IPS DF 19.7 (cell line): ENCODE measurements at regions not wholly inside any gene's neighbourhood (a gene's known extent, or its start where the extent isn't known, plus 50 kb on each side); places are given as distances from the start of the nearest gene placed in this dataset.
A peak's percentile ranks its signal among the peaks of the same experiment; 100 is the strongest.

Source experiments
- DNase-seq: peaks from one replicate; pipeline ENCODE4 v3.0.0-alpha.2; 2013; ENCODE audit warnings: low read depth, low spot score

- no peak for DNase-seq
Observed at GRCh38 chr2:67232936-67233335, 164.2 kb upstream of the ETAA1 start.

GRCh38 chr2:67234440-67234839, 162.7 kb upstream of the ETAA1 start:
- DNase-seq = peak; percentile 38

GRCh38 chr2:67237288-67237687, 159.8 kb upstream of the ETAA1 start:
- no peak for DNase-seq

GRCh38 chr2:67240507-67240906, 156.6 kb upstream of the ETAA1 start:
- no peak for DNase-seq

GRCh38 chr2:67241453-67241852, 155.7 kb upstream of the ETAA1 start:
- no peak for DNase-seq

- DNase-seq = no peak
Observed at GRCh38 chr2:67242456-67242855, 154.7 kb upstream of the ETAA1 start.

- DNase-seq = no peak
Observed at GRCh38 chr2:67243919-67244318, 153.2 kb upstream of the ETAA1 start.

- DNase-seq = no peak
Observed at GRCh38 chr2:67246791-67247190, 150.3 kb upstream of the ETAA1 start.

- DNase-seq = no peak
Observed at GRCh38 chr2:67251741-67252140, 145.4 kb upstream of the ETAA1 start.

- DNase-seq = no peak
Observed at GRCh38 chr2:67255933-67256615, 141.1 kb upstream of the ETAA1 start.

GRCh38 chr2:67256892-67257291, 140.2 kb upstream of the ETAA1 start:
- no peak for DNase-seq

- no peak for DNase-seq
Observed at GRCh38 chr2:67258122-67258521, 139.0 kb upstream of the ETAA1 start.

- DNase-seq = no peak
Observed at GRCh38 chr2:67258831-67259230, 138.3 kb upstream of the ETAA1 start.

- DNase-seq = no peak
Observed at GRCh38 chr2:67259556-67260342, 137.4 kb upstream of the ETAA1 start.

- DNase-seq = no peak
Observed at GRCh38 chr2:67260343-67261277, 136.5 kb upstream of the ETAA1 start.

- no peak for DNase-seq
Observed at GRCh38 chr2:67267241-67267640, 129.9 kb upstream of the ETAA1 start.

- no peak for DNase-seq
Observed at GRCh38 chr2:67268797-67269196, 128.3 kb upstream of the ETAA1 start.

- DNase-seq = no peak
Observed at GRCh38 chr2:67272195-67272594, 124.9 kb upstream of the ETAA1 start.

GRCh38 chr2:67277450-67277849, 119.7 kb upstream of the ETAA1 start:
- DNase-seq = no peak

- DNase-seq = no peak
Observed at GRCh38 chr2:67281101-67281500, 116.0 kb upstream of the ETAA1 start.

- no peak for DNase-seq
Observed at GRCh38 chr2:67283641-67284040, 113.5 kb upstream of the ETAA1 start.
